ENCODE measurements at regions not wholly inside any gene's neighbourhood (a gene's known extent, or its start where the extent isn't known, plus 50 kb on each side); places are given as distances from the start of the nearest gene placed in this dataset.

DNA sequence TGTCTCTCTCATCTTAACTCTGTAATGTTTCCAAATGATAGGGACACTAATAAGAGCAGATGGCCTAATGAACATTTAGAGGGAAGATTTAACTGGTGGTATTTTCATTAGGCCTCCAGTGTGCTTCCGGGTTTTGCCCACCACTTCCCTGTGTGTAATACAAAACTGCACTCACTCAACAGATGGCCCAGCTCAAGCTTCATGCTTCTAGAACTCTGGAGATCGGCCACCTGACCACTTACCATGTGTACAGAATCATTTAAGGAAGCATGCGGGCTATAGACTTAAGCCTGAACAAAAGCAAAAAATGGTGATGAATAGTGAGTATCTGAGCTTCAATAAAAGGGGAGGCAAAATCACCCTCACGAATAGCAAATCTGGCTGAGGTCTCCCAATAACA, 89.3 kb downstream of the SH2D1A start:
- TF ChIP-seq EZH2phosphoT487 (IDR thresholded peaks at IDR 0.05; ENCODE audit: insufficient read depth, low read depth) (no peak), EZH2 (IDR thresholded peaks at IDR 0.05; ENCODE audit: insufficient read depth, poor library complexity, severe bottlenecking) (no peak)

Data from GM23248 (cell line).